ENCODE measurements at regions not wholly inside any gene's neighbourhood (a gene's known extent, or its start where the extent isn't known, plus 50 kb on each side); places are given as distances from the start of the nearest gene placed in this dataset.

DNA sequence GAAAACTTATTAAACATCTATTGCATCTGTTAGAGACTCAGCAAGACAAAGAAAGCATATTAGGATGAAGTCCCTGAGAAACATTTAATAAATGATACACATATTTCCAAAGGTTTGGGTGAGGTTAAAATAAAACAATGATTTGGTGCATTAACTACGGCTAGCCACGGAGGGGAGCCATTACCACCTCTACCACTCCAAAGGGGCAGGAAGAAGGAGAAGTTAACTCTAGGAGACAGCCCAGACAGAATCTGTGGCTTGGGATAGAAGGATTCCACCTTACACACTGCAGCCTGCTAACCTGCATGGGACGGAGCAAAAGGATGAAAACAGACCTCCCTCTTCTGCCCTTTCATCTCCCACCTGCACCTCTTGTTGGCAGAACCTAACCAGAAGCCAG is 189.1 kb upstream of the C1QTNF7 start:
- ATAC-seq (peak; percentile 88), DNase-seq (peak in 1 of 4 donors; percentile 49)

DNA sequence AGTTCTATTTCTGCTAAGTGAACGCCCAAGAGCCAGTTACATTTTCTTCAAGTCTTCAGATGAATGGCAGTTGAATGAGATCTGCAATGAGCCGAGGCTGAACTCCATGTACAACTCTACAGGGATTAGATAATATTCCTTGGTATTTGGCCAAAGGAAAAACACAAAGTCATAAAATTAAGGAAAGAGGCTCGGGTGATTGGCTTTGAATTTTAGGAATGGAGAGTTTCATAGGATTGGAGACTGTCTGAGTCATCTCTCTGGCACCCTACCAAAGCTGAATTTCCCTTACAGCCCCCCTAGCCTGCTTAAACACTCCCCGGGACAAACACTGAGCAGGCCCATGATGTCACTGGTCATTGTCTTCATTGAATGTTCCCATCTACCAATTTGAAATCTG is 188.0 kb upstream of the C1QTNF7 start:
- TF ChIP-seq, protein P1, sequence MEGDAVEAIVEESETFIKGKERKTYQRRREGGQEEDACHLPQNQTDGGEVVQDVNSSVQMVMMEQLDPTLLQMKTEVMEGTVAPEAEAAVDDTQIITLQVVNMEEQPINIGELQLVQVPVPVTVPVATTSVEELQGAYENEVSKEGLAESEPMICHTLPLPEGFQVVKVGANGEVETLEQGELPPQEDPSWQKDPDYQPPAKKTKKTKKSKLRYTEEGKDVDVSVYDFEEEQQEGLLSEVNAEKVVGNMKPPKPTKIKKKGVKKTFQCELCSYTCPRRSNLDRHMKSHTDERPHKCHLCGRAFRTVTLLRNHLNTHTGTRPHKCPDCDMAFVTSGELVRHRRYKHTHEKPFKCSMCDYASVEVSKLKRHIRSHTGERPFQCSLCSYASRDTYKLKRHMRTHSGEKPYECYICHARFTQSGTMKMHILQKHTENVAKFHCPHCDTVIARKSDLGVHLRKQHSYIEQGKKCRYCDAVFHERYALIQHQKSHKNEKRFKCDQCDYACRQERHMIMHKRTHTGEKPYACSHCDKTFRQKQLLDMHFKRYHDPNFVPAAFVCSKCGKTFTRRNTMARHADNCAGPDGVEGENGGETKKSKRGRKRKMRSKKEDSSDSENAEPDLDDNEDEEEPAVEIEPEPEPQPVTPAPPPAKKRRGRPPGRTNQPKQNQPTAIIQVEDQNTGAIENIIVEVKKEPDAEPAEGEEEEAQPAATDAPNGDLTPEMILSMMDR (IDR thresholded peaks at IDR 0.05), result no peak
- no peaks in the 10 kb centered on the region for H3K9me3 ChIP-seq
- no peaks in the 10 kb centered on the region for H3K27me3 ChIP-seq
- H3K4me3 ChIP-seq, result no peak overlapping the region
- DNase-seq, result no peak
- H3K36me3 ChIP-seq, result no peaks in the 10 kb centered on the region
- H3K27ac ChIP-seq, result no peak overlapping the region
- intact Hi-C loops (cut with DNase I), result loop anchor here in 1 of 2 donors (5.0 to 10.0 kb wide), 2 partner anchors 155 to 217 kb away; no protein-coding TSS in a partner anchor
- ATAC-seq, result no peak
- H3K4me1 ChIP-seq, result no peaks in the 10 kb centered on the region

More for the DNA sequence above, 189.1 kb upstream of the C1QTNF7 start:
- TF ChIP-seq, protein P1 (IDR thresholded peaks at IDR 0.05), result peak; percentile 43 to 49
- Histone ChIP-seq H3K36me3 (no peaks in the 10 kb centered on the region), H3K4me1 (peaks cover 7 to 10% of the 10 kb centered on the region in 2 donors), H3K27ac (no peak overlapping the region), H3K27me3 (no peaks in the 10 kb centered on the region), H3K4me3 (no peak overlapping the region), H3K9me3 (no peaks in the 10 kb centered on the region)
- intact Hi-C loops (cut with DNase I), result loop anchor here in 1 of 2 donors (5.0 to 10.0 kb wide), 2 partner anchors 156 to 219 kb away; no protein-coding TSS in a partner anchor

DNA sequence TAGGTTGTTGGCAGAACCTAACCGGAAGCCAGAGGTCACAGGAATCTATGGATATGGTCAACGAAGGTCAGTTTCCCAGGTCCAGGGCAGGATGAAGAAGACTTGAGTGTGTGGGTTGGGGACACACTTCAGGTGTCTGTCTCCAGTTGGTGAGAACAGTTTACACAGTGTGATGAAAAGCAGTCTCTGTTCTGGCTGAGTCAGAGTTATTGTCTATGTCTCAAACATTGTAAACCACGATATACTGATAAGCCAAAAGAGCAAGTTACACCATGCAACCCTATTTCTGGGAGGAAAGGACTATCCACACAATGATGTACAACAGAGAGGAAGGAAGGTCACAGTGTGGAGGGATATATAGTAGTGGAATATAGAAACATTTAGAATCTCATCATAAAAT is 187.1 kb upstream of the C1QTNF7 start:
- no peak for DNase-seq
- H3K27ac ChIP-seq, result no peak overlapping the region
- intact Hi-C loops (cut with DNase I), result no loop called here

DNA sequence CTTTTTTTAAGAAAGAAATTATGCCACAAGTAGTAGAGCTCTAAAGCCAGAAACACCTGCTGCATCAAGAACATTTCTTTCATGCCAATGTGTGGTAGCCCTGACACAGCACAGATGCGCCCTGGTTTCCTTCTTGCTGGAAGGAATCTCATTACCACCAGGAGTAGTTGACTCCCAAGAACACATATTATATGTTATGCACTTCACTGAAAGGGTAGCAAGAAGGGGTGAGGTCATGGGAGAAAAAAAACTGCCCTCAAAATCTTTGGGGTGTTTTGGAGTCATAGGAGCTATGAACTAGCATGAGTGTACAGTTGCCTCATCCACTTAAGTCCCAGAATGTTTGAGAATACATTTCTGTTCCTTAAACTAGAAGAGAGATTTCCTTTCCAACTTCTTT is 185.8 kb upstream of the C1QTNF7 start:
- ATAC-seq, result no peak
- no peak overlapping the region for H3K27ac ChIP-seq
- H3K27me3 ChIP-seq, result no peaks in the 10 kb centered on the region
- TF ChIP-seq, protein P1 (IDR thresholded peaks at IDR 0.05), result no peak
- DNase-seq, result no peak
- H3K4me3 ChIP-seq, result no peak overlapping the region
- no peaks in the 10 kb centered on the region for H3K36me3 ChIP-seq
- H3K4me1 ChIP-seq, result no peaks in the 10 kb centered on the region
- intact Hi-C loops (cut with DNase I), result no loop called here
- H3K9me3 ChIP-seq, result no peaks in the 10 kb centered on the region

More for the DNA sequence above, 187.1 kb upstream of the C1QTNF7 start:
- ATAC-seq, result no peak
- no peak overlapping the region for H3K4me3 ChIP-seq
- H3K36me3 ChIP-seq, result no peaks in the 10 kb centered on the region
- H3K9me3 ChIP-seq, result no peaks in the 10 kb centered on the region
- H3K27me3 ChIP-seq, result no peaks in the 10 kb centered on the region
- TF ChIP-seq, protein P1 (IDR thresholded peaks at IDR 0.05), result no peak
- H3K4me1 ChIP-seq, result no peaks in the 10 kb centered on the region

DNA sequence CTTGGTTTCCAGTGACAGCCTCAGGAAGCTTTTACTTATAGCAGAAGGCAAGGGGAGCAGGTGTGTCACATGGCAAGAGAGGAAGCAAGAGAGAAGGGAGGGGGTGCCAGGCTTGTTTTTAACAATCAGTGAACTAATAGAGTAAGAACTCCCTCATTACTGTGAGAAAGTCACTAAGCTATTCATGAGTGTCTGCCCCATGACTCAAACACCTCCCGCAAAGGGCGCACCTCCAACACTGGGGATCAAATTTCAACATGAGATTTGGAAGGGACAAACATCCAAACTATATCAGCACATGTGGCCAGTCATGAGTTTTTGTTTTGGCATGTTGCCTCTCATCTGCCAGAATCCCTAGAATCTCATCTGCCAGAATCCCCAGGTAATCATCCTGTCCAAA is 183.5 kb upstream of the C1QTNF7 start:
- ATAC-seq (no peak), DNase-seq (no peak)
- Histone ChIP-seq H3K27ac (no peak overlapping the region), H3K4me3 (no peak overlapping the region), H3K4me1 (no peaks in the 10 kb centered on the region), H3K9me3 (no peaks in the 10 kb centered on the region), H3K27me3 (no peaks in the 10 kb centered on the region), H3K36me3 (no peaks in the 10 kb centered on the region)
- TF ChIP-seq, protein P1 (IDR thresholded peaks at IDR 0.05), result no peak
- intact Hi-C loops (cut with DNase I), result no loop called here

Measured in left lung (tissue), 4 donors.